ENCODE measurements at regions not wholly inside any gene's neighbourhood (a gene's known extent, or its start where the extent isn't known, plus 50 kb on each side); places are given as distances from the start of the nearest gene placed in this dataset.

DNA sequence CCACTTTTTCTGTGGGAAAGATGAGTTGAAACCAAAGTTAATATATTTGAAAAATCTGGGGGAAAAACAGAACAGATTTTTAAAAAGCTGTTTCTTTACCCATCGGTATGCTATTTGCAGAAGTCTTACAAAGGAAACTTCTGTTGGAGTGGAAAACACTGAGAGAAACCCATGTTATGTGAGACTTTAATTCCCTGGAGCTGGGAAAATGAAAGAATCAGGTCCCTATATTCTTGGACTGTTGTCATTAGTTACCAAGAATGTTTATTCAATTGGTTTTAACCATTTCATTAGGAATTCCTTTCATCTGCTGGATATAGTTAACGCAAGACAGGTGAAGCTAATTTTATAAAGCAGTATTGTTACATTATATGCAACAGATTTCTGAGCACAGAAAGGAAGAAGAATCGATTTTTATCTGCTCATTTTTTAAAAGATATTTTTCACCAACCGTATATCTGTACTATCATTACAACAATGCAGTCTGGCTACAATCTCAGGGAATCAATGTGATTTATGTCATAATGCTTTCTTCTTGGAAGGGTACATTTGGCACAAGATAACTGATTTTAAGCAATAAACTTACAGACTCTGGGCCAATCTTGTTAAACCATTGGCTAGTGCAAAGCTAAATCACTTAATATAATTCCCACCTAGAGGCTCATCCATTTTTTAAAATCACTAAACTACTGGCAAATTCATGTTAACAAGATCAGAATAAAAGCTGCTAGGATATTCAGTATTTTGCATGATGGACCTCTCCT is 170.0 kb downstream of the MOXD1 start:
- no peak for TF ChIP-seq SUZ12 (IDR thresholded peaks at IDR 0.05; ENCODE audit: extremely low read depth, insufficient read depth, insufficient read length)
- TF ChIP-seq ZNF274 (IDR thresholded peaks at IDR 0.05; ENCODE audit: low read depth, low read length), result no peak
- TF ChIP-seq YY1 (IDR thresholded peaks at IDR 0.05; ENCODE audit: insufficient read depth, insufficient read length), result no peak
